Mesodermal cell (in vitro differentiated cells): ENCODE measurements at regions not wholly inside any gene's neighbourhood (a gene's known extent, or its start where the extent isn't known, plus 50 kb on each side); places are given as distances from the start of the nearest gene placed in this dataset.

Experiments used
- H3K27ac ChIP-seq: 2 replicates; pipeline ENCODE4 v1.7.0; 2013; ENCODE audit warnings: mild to moderate bottlenecking, low read depth, low read length, moderate library complexity; ENCODE audit not compliant: severe bottlenecking
- H3K36me3 ChIP-seq: 2 replicates; pipeline ENCODE4 v1.7.1; 2013; ENCODE audit warnings: mild to moderate bottlenecking, low read length, moderate library complexity; ENCODE audit not compliant: control insufficient read depth, insufficient read depth
- H3K4me1 ChIP-seq: one replicate; pipeline ENCODE4 v1.7.1; 2013; ENCODE audit warnings: mild to moderate bottlenecking, low read length; ENCODE audit not compliant: insufficient read depth, control insufficient read depth, poor library complexity, severe bottlenecking
- H3K4me3 ChIP-seq: 2 replicates; pipeline ENCODE4 v1.7.0; 2013; ENCODE audit warnings: low read length, control low read depth, mild to moderate bottlenecking; ENCODE audit not compliant: insufficient read depth, poor library complexity, severe bottlenecking; ENCODE audit errors: extremely low read depth
- H3K9me3 ChIP-seq: 2 replicates; pipeline ENCODE4 v1.7.1; 2013; ENCODE audit warnings: mild to moderate bottlenecking, low read length, moderate library complexity; ENCODE audit not compliant: control insufficient read depth
- WGBS, 2 experiments: methylation state at CpG; one replicate each; pipeline ENCODE4 v1.1.5; 2013; ENCODE audit warnings: missing lambda C conversion rate in 2 of 2; ENCODE audit not compliant: insufficient coverage in 2 of 2; 5-methylcytosine and 5-hydroxymethylcytosine counted together

GRCh38 chr12:93167841-93168492 is 209.8 kb upstream of the NUDT4 start:
- Histone ChIP-seq H3K4me3 (no peak overlapping the region), H3K36me3 (no peaks in the 10 kb centered on the region), H3K4me1 (peaks cover 3% of the 10 kb centered on the region), H3K9me3 (no peaks in the 10 kb centered on the region), H3K27ac (peak overlapping the region; percentile 87)
- 34 to 55% methylated on average over 9 to 12 of the region's 16 CpGs for WGBS, 2 experiments

GRCh38 chr12:93168751-93169150 is 209.0 kb upstream of the NUDT4 start:
- Histone ChIP-seq H3K9me3 (no peaks in the 10 kb centered on the region), H3K36me3 (no peaks in the 10 kb centered on the region), H3K27ac (no peak overlapping the region), H3K4me3 (no peak overlapping the region), H3K4me1 (peaks cover 3% of the 10 kb centered on the region)
- 97 to 100% methylated on average over 3 of the region's 3 CpGs for WGBS, 2 experiments

GRCh38 chr12:93169536-93169935 is 208.2 kb upstream of the NUDT4 start:
- H3K4me3 ChIP-seq: no peak overlapping the region
- peaks cover 3% of the 10 kb centered on the region for H3K4me1 ChIP-seq
- no peaks in the 10 kb centered on the region for H3K9me3 ChIP-seq
- no peak overlapping the region for H3K27ac ChIP-seq
- H3K36me3 ChIP-seq: no peaks in the 10 kb centered on the region

- Histone ChIP-seq H3K36me3 (no peaks in the 10 kb centered on the region), H3K4me3 (no peak overlapping the region), H3K27ac (no peak overlapping the region), H3K4me1 (peaks cover 3% of the 10 kb centered on the region), H3K9me3 (no peaks in the 10 kb centered on the region)
- WGBS, 2 experiments: 89% methylated on average over 1 of the region's 2 CpGs; no CpG with 5 or more reads in 1 of the 2 experiments
These were observed 206.8 kb upstream of the NUDT4 start for GRCh38 chr12:93170928-93171327.

GRCh38 chr12:93173178-93173957 is 204.4 kb upstream of the NUDT4 start:
- 80 to 93% methylated on average over 4 of the region's 5 CpGs for WGBS, 2 experiments
- H3K4me1 ChIP-seq: peaks cover 9% of the 10 kb centered on the region
- H3K36me3 ChIP-seq: no peaks in the 10 kb centered on the region
- peaks cover 3% of the 10 kb centered on the region for H3K9me3 ChIP-seq
- H3K27ac ChIP-seq: no peak overlapping the region
- H3K4me3 ChIP-seq: no peak overlapping the region

GRCh38 chr12:93174048-93174447 is 203.7 kb upstream of the NUDT4 start:
- Histone ChIP-seq H3K9me3 (peaks cover 10% of the 10 kb centered on the region), H3K4me1 (peaks cover 9% of the 10 kb centered on the region), H3K27ac (no peak overlapping the region), H3K36me3 (no peaks in the 10 kb centered on the region), H3K4me3 (no peak overlapping the region)
- WGBS, 2 experiments: 86 to 90% methylated on average over 2 of the region's 3 CpGs

GRCh38 chr12:93174473-93174872 is 203.3 kb upstream of the NUDT4 start:
- H3K27ac ChIP-seq: no peak overlapping the region
- H3K4me1 ChIP-seq: peaks cover 9% of the 10 kb centered on the region
- H3K36me3 ChIP-seq: no peaks in the 10 kb centered on the region
- H3K9me3 ChIP-seq: peaks cover 13% of the 10 kb centered on the region
- 96 to 97% methylated on average over 5 of the region's 5 CpGs for WGBS, 2 experiments
- H3K4me3 ChIP-seq: no peak overlapping the region

- no peak overlapping the region for H3K4me3 ChIP-seq
- peak overlapping the region; percentile 18 for H3K27ac ChIP-seq
- peaks cover 18% of the 10 kb centered on the region for H3K9me3 ChIP-seq
- H3K4me1 ChIP-seq: peaks cover 9% of the 10 kb centered on the region
- 86% methylated on average over 1 of the region's 1 CpG; no CpG with 5 or more reads in 1 of the 2 experiments for WGBS, 2 experiments
- H3K36me3 ChIP-seq: no peaks in the 10 kb centered on the region
These were observed 201.6 kb upstream of the NUDT4 start for GRCh38 chr12:93176165-93176564.

GRCh38 chr12:93176610-93177126 is 201.1 kb upstream of the NUDT4 start:
- WGBS, 2 experiments: 93 to 100% methylated on average over 2 of the region's 2 CpGs

GRCh38 chr12:93177208-93178153 is 200.2 kb upstream of the NUDT4 start:
- WGBS, 2 experiments: 95 to 96% methylated on average over 7 to 8 of the region's 9 CpGs
- no peaks in the 10 kb centered on the region for H3K36me3 ChIP-seq
- H3K4me1 ChIP-seq: peaks cover 9% of the 10 kb centered on the region
- no peak overlapping the region for H3K4me3 ChIP-seq
- H3K9me3 ChIP-seq: peaks cover 18% of the 10 kb centered on the region
- peak overlapping the region; percentile 64 for H3K27ac ChIP-seq

More at GRCh38 chr12:93176610-93177126, 201.1 kb upstream of the NUDT4 start:
- Histone ChIP-seq H3K4me3 (no peak overlapping the region), H3K9me3 (peaks cover 18% of the 10 kb centered on the region), H3K36me3 (no peaks in the 10 kb centered on the region), H3K27ac (no peak overlapping the region), H3K4me1 (peaks cover 9% of the 10 kb centered on the region)
